ENCODE measurements at regions not wholly inside any gene's neighbourhood (a gene's known extent, or its start where the extent isn't known, plus 50 kb on each side); places are given as distances from the start of the nearest gene placed in this dataset.

GRCh38 chr3:117661818-117662095 lies 952.2 kb downstream of the TUSC7 start (continued):
- TF ChIP-seq RCOR1 (IDR thresholded peaks at IDR 0.05; ENCODE audit: low read length) (no peak), YY1 (IDR thresholded peaks at IDR 0.05; ENCODE audit: low read depth) (no peak), GABPA (IDR thresholded peaks at IDR 0.05; ENCODE audit: low read depth) (no peak), MEF2A (IDR thresholded peaks at IDR 0.05; ENCODE audit: borderline replicate concordance, low read depth) (no peak), EP300 (IDR thresholded peaks at IDR 0.05; ENCODE audit: borderline replicate concordance in 1 of 2, low read depth in 1 of 2, low read length in 1 of 2) (no peak), SIN3A (IDR thresholded peaks at IDR 0.05; ENCODE audit: borderline replicate concordance, low read depth, low read length) (no peak), RFX5 (IDR thresholded peaks at IDR 0.05; ENCODE audit: low read length) (no peak), IRF3 (IDR thresholded peaks at IDR 0.05; ENCODE audit: low read depth, low read length) (no peak), TEAD4 (IDR thresholded peaks at IDR 0.05; ENCODE audit: borderline replicate concordance, insufficient read depth) (no peak)

- H3K4me2 ChIP-seq = no peak overlapping the region
- no peak overlapping the region for H3K9ac ChIP-seq
- no peak overlapping the region for H3K4me3 ChIP-seq (ENCODE audit: low read depth in 2 of 2, low read length in 1 of 2)
- H2AFZ ChIP-seq (ENCODE audit: low read depth) = no peak overlapping the region
- WGBS (ENCODE audit: low lambda C conversion rate) = 56% methylated on average over 4 of the region's 4 CpGs
- POLR2A ChIA-PET = no interaction called here
- no peak overlapping the region for H3K27ac ChIP-seq (ENCODE audit: low read depth in 2 of 2, low read length in 1 of 2)
- peaks cover 13% of the 10 kb centered on the region for H3F3A ChIP-seq (replicated peaks; ENCODE audit: insufficient read depth)
- H3K4me1 ChIP-seq (ENCODE audit: control insufficient read depth in 1 of 2, insufficient read depth in 2 of 2, low read depth in 1 of 2, low read length in 1 of 2) = peaks cover 8 to 17% of the 10 kb centered on the region in 2 experiments
- no peaks in the 10 kb centered on the region for H3K36me3 ChIP-seq (replicated peaks in 1 of 2; ENCODE audit: control insufficient read depth in 1 of 2, insufficient read depth in 2 of 2, low read length in 1 of 2)
- CTCF ChIA-PET = no interaction called here
- H4K20me1 ChIP-seq (ENCODE audit: insufficient read depth) = no peaks in the 10 kb centered on the region
- no peaks in the 10 kb centered on the region for H3K9me2 ChIP-seq
- H3K79me2 ChIP-seq (ENCODE audit: insufficient read depth) = no peaks in the 10 kb centered on the region
- H3K9me3 ChIP-seq = no peaks in the 10 kb centered on the region
- no peak for DNase-seq
- TF ChIP-seq JUND (IDR thresholded peaks at IDR 0.05) (no peak), MAX (IDR thresholded peaks at IDR 0.05; ENCODE audit: low read depth) (no peak), ZBTB33 (IDR thresholded peaks at IDR 0.05; ENCODE audit: borderline replicate concordance, low read depth) (no peak), FOXM1 (IDR thresholded peaks at IDR 0.05; ENCODE audit: low read depth) (no peak), ELF1 (IDR thresholded peaks at IDR 0.05) (no peak), RAD21 (IDR thresholded peaks at IDR 0.05; ENCODE audit: low read length) (no peak)
- H3K27me3 ChIP-seq (ENCODE audit: insufficient read depth) = no peaks in the 10 kb centered on the region
Observed at GRCh38 chr3:117665296-117665695, 955.7 kb downstream of the TUSC7 start.

GRCh38 chr3:117666325-117666724 lies 956.7 kb downstream of the TUSC7 start:
- Histone ChIP-seq H3K4me3 (ENCODE audit: low read depth in 2 of 2, low read length in 1 of 2) (no peak overlapping the region), H3K4me1 (ENCODE audit: control insufficient read depth in 1 of 2, insufficient read depth in 2 of 2, low read depth in 1 of 2, low read length in 1 of 2) (peaks cover 6 to 16% of the 10 kb centered on the region in 2 experiments), H3K27ac (ENCODE audit: low read depth in 2 of 2, low read length in 1 of 2) (no peak overlapping the region), H3K9ac (no peak overlapping the region), H3K9me2 (no peaks in the 10 kb centered on the region), H3K27me3 (ENCODE audit: insufficient read depth) (no peaks in the 10 kb centered on the region), H3K4me2 (no peak overlapping the region), H2AFZ (ENCODE audit: low read depth) (no peak overlapping the region), H3F3A (replicated peaks; ENCODE audit: insufficient read depth) (peaks cover 3% of the 10 kb centered on the region), H3K36me3 (replicated peaks in 1 of 2; ENCODE audit: control insufficient read depth in 1 of 2, insufficient read depth in 2 of 2, low read length in 1 of 2) (no peaks in the 10 kb centered on the region), H4K20me1 (ENCODE audit: insufficient read depth) (no peaks in the 10 kb centered on the region), H3K79me2 (ENCODE audit: insufficient read depth) (no peaks in the 10 kb centered on the region), H3K9me3 (no peaks in the 10 kb centered on the region)
- WGBS (ENCODE audit: low lambda C conversion rate) = 73% methylated on average over 3 of the region's 3 CpGs
- POLR2A ChIA-PET = no interaction called here
- CTCF ChIA-PET = no interaction called here
- DNase-seq = no peak
- TF ChIP-seq JUND (IDR thresholded peaks at IDR 0.05) = no peak
- TF ChIP-seq EP300 (IDR thresholded peaks at IDR 0.05; ENCODE audit: borderline replicate concordance in 1 of 2, low read depth in 1 of 2, low read length in 1 of 2) = no peak
- no peak for TF ChIP-seq GABPA (IDR thresholded peaks at IDR 0.05; ENCODE audit: low read depth)
- TF ChIP-seq USF2 (IDR thresholded peaks at IDR 0.05; ENCODE audit: borderline replicate concordance, low read depth, low read length) = no peak
- TF ChIP-seq TEAD4 (IDR thresholded peaks at IDR 0.05; ENCODE audit: borderline replicate concordance, insufficient read depth) = no peak
- no peak for TF ChIP-seq YY1 (IDR thresholded peaks at IDR 0.05; ENCODE audit: low read depth)
- no peak for TF ChIP-seq RXRA (IDR thresholded peaks at IDR 0.05; ENCODE audit: borderline replicate concordance, low read depth)
- TF ChIP-seq USF1 (IDR thresholded peaks at IDR 0.05; ENCODE audit: borderline replicate concordance, low read depth) = no peak
- no peak for TF ChIP-seq MXI1 (IDR thresholded peaks at IDR 0.05; ENCODE audit: low read depth, low read length)
- no peak for TF ChIP-seq MEF2A (IDR thresholded peaks at IDR 0.05; ENCODE audit: borderline replicate concordance, low read depth)
- no peak for TF ChIP-seq MAX (IDR thresholded peaks at IDR 0.05; ENCODE audit: low read depth)
- no peak for TF ChIP-seq RCOR1 (IDR thresholded peaks at IDR 0.05; ENCODE audit: low read length)
- TF ChIP-seq SIN3A (IDR thresholded peaks at IDR 0.05; ENCODE audit: borderline replicate concordance, low read depth, low read length) = no peak
